Neural progenitor cell (in vitro differentiated cells): ENCODE measurements at regions not wholly inside any gene's neighbourhood (a gene's known extent, or its start where the extent isn't known, plus 50 kb on each side); places are given as distances from the start of the nearest gene placed in this dataset.
"Not testable (repeated sequence)": the region's sequence is repeated elsewhere in the genome, so short reads cannot be mapped to it uniquely, and the experiment has no call there.

ENCODE experiments used
- CTCF ChIP-seq: fragments of 200-600 bp; sonication (generic); IDR thresholded peaks from 2 replicates; pipeline ENCODE4 v1.5.1; 2017; ENCODE audit warnings: antibody characterized with exemption, mild to moderate bottlenecking
- EZH2phosphoT487 ChIP-seq: fragments of 200-600 bp; sonication (generic); IDR thresholded peaks from 2 replicates; pipeline ENCODE4 v1.6.1; 2017; ENCODE audit warnings: antibody characterized with exemption

DNA sequence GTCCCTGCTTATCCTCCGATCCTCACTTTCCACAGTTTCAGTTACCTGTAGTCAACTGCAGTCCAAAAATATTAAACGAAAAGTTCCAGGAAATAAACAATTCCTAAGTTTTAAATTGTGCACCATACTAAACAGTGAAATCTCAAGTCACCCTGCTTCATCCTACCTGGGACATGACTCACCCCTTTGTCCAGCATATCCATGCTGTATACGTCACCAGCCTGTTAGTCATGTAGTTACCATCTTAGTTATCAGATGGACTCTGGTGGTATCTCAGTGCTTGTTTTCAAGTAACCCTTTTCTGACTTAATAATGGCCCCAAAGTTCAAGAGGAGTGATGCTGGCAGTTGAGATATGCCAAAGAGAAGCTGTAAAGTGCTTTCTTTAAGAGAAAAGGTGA is 50.3 kb upstream of the NAPEPLD start:
- TF ChIP-seq CTCF, EZH2phosphoT487: not testable (repeated sequence)
